HEK293 (cell line): ENCODE measurements at regions not wholly inside any gene's neighbourhood (a gene's known extent, or its start where the extent isn't known, plus 50 kb on each side); places are given as distances from the start of the nearest gene placed in this dataset.

ENCODE experiments used
- ZNF785 ChIP-seq: fragments of 450-650 bp; formaldehyde crosslinking; IDR thresholded peaks from 2 replicates; pipeline ENCODE4 v1.5.1; 2016; ENCODE audit warnings: missing biosample characterization, missing genetic modification characterization
- ZSCAN16 ChIP-seq: fragments of 450-650 bp; formaldehyde crosslinking; IDR thresholded peaks from 2 replicates; pipeline ENCODE4 v1.5.1; 2016; ENCODE audit warnings: missing biosample characterization, missing genetic modification characterization
- TF ChIP-seq, protein P1 (sequence below): fragments of 450-650 bp; formaldehyde crosslinking; IDR thresholded peaks from 2 replicates; pipeline ENCODE4 v1.5.1; 2016; ENCODE audit warnings: missing biosample characterization, missing genetic modification characterization
- TF ChIP-seq, protein P2 (sequence below): fragments of 450-650 bp; formaldehyde crosslinking; IDR thresholded peaks from 2 replicates; pipeline ENCODE4 v1.5.1; 2016; ENCODE audit warnings: missing biosample characterization, missing genetic modification characterization
- TF ChIP-seq, protein P3 (sequence below): fragments of 450-650 bp; formaldehyde crosslinking; IDR thresholded peaks from 2 replicates; pipeline ENCODE4; 2016; ENCODE audit warnings: missing biosample characterization, missing genetic modification characterization
- TF ChIP-seq, protein P4 (sequence below): fragments of 450-650 bp; formaldehyde crosslinking; IDR thresholded peaks from 2 replicates; pipeline ENCODE4 v1.5.1; 2016; ENCODE audit warnings: missing biosample characterization, missing genetic modification characterization, low read depth

DNA sequence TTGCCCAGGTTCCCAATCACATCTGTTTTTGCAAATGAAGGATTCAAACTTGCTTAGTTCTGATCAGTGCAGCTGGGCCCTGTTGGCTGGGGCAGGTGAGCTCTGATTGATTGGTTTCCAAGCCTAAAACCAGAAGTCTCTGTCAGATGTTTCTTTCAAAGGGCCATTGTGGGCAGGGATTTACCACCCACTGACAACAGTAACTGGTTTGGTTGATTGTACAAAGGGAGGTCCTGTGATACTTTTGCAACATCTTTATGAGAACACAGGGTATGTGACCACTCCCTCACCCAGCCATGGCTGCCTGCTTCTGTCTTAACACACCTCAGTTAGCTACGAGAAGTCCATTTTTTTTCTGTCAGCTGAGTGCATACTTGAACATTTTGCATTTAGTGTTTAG, 184.1 kb downstream of the FLRT2 start:
- TF ChIP-seq, protein P1, sequence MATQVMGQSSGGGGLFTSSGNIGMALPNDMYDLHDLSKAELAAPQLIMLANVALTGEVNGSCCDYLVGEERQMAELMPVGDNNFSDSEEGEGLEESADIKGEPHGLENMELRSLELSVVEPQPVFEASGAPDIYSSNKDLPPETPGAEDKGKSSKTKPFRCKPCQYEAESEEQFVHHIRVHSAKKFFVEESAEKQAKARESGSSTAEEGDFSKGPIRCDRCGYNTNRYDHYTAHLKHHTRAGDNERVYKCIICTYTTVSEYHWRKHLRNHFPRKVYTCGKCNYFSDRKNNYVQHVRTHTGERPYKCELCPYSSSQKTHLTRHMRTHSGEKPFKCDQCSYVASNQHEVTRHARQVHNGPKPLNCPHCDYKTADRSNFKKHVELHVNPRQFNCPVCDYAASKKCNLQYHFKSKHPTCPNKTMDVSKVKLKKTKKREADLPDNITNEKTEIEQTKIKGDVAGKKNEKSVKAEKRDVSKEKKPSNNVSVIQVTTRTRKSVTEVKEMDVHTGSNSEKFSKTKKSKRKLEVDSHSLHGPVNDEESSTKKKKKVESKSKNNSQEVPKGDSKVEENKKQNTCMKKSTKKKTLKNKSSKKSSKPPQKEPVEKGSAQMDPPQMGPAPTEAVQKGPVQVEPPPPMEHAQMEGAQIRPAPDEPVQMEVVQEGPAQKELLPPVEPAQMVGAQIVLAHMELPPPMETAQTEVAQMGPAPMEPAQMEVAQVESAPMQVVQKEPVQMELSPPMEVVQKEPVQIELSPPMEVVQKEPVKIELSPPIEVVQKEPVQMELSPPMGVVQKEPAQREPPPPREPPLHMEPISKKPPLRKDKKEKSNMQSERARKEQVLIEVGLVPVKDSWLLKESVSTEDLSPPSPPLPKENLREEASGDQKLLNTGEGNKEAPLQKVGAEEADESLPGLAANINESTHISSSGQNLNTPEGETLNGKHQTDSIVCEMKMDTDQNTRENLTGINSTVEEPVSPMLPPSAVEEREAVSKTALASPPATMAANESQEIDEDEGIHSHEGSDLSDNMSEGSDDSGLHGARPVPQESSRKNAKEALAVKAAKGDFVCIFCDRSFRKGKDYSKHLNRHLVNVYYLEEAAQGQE: no peak
- TF ChIP-seq ZNF785 (tag by site-specific recombination): no peak
- TF ChIP-seq ZSCAN16 (tag by site-specific recombination): no peak
- TF ChIP-seq, protein P2, sequence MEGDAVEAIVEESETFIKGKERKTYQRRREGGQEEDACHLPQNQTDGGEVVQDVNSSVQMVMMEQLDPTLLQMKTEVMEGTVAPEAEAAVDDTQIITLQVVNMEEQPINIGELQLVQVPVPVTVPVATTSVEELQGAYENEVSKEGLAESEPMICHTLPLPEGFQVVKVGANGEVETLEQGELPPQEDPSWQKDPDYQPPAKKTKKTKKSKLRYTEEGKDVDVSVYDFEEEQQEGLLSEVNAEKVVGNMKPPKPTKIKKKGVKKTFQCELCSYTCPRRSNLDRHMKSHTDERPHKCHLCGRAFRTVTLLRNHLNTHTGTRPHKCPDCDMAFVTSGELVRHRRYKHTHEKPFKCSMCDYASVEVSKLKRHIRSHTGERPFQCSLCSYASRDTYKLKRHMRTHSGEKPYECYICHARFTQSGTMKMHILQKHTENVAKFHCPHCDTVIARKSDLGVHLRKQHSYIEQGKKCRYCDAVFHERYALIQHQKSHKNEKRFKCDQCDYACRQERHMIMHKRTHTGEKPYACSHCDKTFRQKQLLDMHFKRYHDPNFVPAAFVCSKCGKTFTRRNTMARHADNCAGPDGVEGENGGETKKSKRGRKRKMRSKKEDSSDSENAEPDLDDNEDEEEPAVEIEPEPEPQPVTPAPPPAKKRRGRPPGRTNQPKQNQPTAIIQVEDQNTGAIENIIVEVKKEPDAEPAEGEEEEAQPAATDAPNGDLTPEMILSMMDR (tag by site-specific recombination): no peak
- TF ChIP-seq, protein P3, sequence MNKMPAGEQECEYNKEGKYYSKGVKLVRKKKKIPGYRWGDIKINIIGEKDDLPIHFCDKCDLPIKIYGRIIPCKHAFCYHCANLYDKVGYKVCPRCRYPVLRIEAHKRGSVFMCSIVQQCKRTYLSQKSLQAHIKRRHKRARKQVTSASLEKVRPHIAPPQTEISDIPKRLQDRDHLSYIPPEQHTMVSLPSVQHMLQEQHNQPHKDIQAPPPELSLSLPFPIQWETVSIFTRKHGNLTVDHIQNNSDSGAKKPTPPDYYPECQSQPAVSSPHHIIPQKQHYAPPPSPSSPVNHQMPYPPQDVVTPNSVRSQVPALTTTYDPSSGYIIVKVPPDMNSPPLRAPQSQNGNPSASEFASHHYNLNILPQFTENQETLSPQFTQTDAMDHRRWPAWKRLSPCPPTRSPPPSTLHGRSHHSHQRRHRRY (tag by site-specific recombination): no peak
- TF ChIP-seq, protein P4, sequence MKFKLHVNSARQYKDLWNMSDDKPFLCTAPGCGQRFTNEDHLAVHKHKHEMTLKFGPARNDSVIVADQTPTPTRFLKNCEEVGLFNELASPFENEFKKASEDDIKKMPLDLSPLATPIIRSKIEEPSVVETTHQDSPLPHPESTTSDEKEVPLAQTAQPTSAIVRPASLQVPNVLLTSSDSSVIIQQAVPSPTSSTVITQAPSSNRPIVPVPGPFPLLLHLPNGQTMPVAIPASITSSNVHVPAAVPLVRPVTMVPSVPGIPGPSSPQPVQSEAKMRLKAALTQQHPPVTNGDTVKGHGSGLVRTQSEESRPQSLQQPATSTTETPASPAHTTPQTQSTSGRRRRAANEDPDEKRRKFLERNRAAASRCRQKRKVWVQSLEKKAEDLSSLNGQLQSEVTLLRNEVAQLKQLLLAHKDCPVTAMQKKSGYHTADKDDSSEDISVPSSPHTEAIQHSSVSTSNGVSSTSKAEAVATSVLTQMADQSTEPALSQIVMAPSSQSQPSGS (tag by site-specific recombination): no peak
